Kidney (tissue), 13 donors: ENCODE measurements at regions not wholly inside any gene's neighbourhood (a gene's known extent, or its start where the extent isn't known, plus 50 kb on each side); places are given as distances from the start of the nearest gene placed in this dataset.

Source experiments
- DNase-seq, 5 donors: peaks; one replicate each; pipeline ENCODE4 v3.0.0-alpha.2; 2013 to 2020
- FAIRE-seq: peaks from 2 replicates; lab custom pipeline; 2012; peaks lifted over from hg19 to GRCh38; lab: Jason Lieb, UNC
- H3K27ac ChIP-seq, 2 donors: one replicate each; pipeline ENCODE4 v1.7.0; 2013; ENCODE audit warnings: low read depth in 2 of 2, low read length in 2 of 2, inconsistent platforms in 1 of 2
- H3K27me3 ChIP-seq: one replicate; pipeline ENCODE4 v1.7.1; 2013; ENCODE audit warnings: low read length, inconsistent platforms; ENCODE audit not compliant: control insufficient read depth, insufficient read depth
- H3K36me3 ChIP-seq, 3 donors: one replicate each; pipeline versions ENCODE4 v1.7.0 to v1.7.1; 2013; ENCODE audit warnings: low read length in 3 of 3, control low read depth in 1 of 3, inconsistent platforms in 1 of 3; ENCODE audit not compliant: insufficient read depth in 3 of 3, control insufficient read depth in 2 of 3
- H3K4me1 ChIP-seq, 3 donors: one replicate each; pipeline versions ENCODE4 v1.7.0 to v1.7.1; 2013; ENCODE audit warnings: low read length in 3 of 3, inconsistent platforms in 1 of 3, low read depth in 1 of 3; ENCODE audit not compliant: control insufficient read depth in 2 of 3, insufficient read depth in 2 of 3
- H3K4me3 ChIP-seq, 3 donors: one replicate each; pipeline versions ENCODE4 v1.7.0 to v1.8.1; 2013; ENCODE audit warnings: low read length in 3 of 3, control low read depth in 1 of 3, inconsistent platforms in 1 of 3
- H3K9ac ChIP-seq, 3 donors: one replicate each; pipeline versions ENCODE4 v1.7.0 to v1.7.1; 2013; ENCODE audit warnings: low read length in 3 of 3, control low read depth in 1 of 3, inconsistent platforms in 1 of 3
- H3K9me3 ChIP-seq, 3 donors: one replicate each; pipeline versions ENCODE4 v1.7.0 to v1.7.1; 2013; ENCODE audit warnings: low read length in 3 of 3, control low read depth in 1 of 3, inconsistent platforms in 1 of 3; ENCODE audit not compliant: control insufficient read depth in 2 of 3, insufficient read depth in 1 of 3
- intact Hi-C: fragments of 100-400 bp; cut with DNase I; formaldehyde crosslinking; loops from one replicate; pipeline ENCODE4 v1.11.1; 2022
- TF ChIP-seq, protein P1 (sequence below): IDR thresholded peaks from 3 replicates; pipeline ENCODE4 v1.5.1; 2012; ENCODE audit warnings: mild to moderate bottlenecking, moderate library complexity, borderline replicate concordance; ENCODE audit not compliant: insufficient read depth; ENCODE audit errors: extremely low read depth
- donor health status: control.
- donor health status: control.
- donor health status: control.
- donor health status: control.
- donor health status: control.
- donor health status: DM: yes; HTN: yes; CAD: no.
- donor health status: Normal renal cell carcinoma (clear cell type).

GRCh38 chr15:68877626-68878025 lies 52.7 kb upstream of the SPESP1 start:
- intact Hi-C loops, result no loop called here
- no peak for DNase-seq
- no peak overlapping the region for H3K4me3 ChIP-seq
- H3K4me1 ChIP-seq, result no peaks in the 10 kb centered on the region
- no peak overlapping the region for H3K27ac ChIP-seq
- no peak for FAIRE-seq
- no peaks in the 10 kb centered on the region for H3K36me3 ChIP-seq
- no peak overlapping the region for H3K9ac ChIP-seq
- H3K27me3 ChIP-seq, result no peaks in the 10 kb centered on the region
- TF ChIP-seq, protein P1, sequence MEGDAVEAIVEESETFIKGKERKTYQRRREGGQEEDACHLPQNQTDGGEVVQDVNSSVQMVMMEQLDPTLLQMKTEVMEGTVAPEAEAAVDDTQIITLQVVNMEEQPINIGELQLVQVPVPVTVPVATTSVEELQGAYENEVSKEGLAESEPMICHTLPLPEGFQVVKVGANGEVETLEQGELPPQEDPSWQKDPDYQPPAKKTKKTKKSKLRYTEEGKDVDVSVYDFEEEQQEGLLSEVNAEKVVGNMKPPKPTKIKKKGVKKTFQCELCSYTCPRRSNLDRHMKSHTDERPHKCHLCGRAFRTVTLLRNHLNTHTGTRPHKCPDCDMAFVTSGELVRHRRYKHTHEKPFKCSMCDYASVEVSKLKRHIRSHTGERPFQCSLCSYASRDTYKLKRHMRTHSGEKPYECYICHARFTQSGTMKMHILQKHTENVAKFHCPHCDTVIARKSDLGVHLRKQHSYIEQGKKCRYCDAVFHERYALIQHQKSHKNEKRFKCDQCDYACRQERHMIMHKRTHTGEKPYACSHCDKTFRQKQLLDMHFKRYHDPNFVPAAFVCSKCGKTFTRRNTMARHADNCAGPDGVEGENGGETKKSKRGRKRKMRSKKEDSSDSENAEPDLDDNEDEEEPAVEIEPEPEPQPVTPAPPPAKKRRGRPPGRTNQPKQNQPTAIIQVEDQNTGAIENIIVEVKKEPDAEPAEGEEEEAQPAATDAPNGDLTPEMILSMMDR, result no peak
- no peaks in the 10 kb centered on the region for H3K9me3 ChIP-seq

- Histone ChIP-seq H3K9ac (no peak overlapping the region), H3K36me3 (no peaks in the 10 kb centered on the region), H3K27me3 (no peaks in the 10 kb centered on the region), H3K27ac (no peak overlapping the region), H3K4me1 (no peaks in the 10 kb centered on the region), H3K9me3 (no peaks in the 10 kb centered on the region), H3K4me3 (no peak overlapping the region)
- TF ChIP-seq, protein P1, result no peak
- intact Hi-C loops, result no loop called here
- no peak for DNase-seq
- no peak for FAIRE-seq
Measured at GRCh38 chr15:68880382-68880781, 49.9 kb upstream of the SPESP1 start.
